ENCODE measurements at regions not wholly inside any gene's neighbourhood (a gene's known extent, or its start where the extent isn't known, plus 50 kb on each side); places are given as distances from the start of the nearest gene placed in this dataset.
"Not testable (repeated sequence)": the region's sequence is repeated elsewhere in the genome, so short reads cannot be mapped to it uniquely, and the experiment has no call there.

- no peak for DNase-seq
These were observed 51.9 kb upstream of the LRRK2 start for GRCh38 chr12:40172879-40173278.

GRCh38 chr12:40171501-40171900, 53.3 kb upstream of the LRRK2 start:
- peak; percentile 59 to 85 (median 77) for DNase-seq

- no peak for DNase-seq
These were observed 53.7 kb upstream of the LRRK2 start for GRCh38 chr12:40171066-40171465.

GRCh38 chr12:40170593-40170992, 54.2 kb upstream of the LRRK2 start:
- DNase-seq, result peak in 1 of 4 experiments; percentile 14

- no peak for DNase-seq
These were observed 55.9 kb upstream of the LRRK2 start for GRCh38 chr12:40168868-40169267.

- not testable (repeated sequence) for DNase-seq
These were observed 56.4 kb upstream of the LRRK2 start for GRCh38 chr12:40168419-40168818.

GRCh38 chr12:40168001-40168400, 56.8 kb upstream of the LRRK2 start:
- DNase-seq, result no peak

- DNase-seq, result no peak
These were observed 59.3 kb upstream of the SLC2A13 start for GRCh38 chr12:40165179-40165578.

- no peak for DNase-seq
These were observed 58.2 kb upstream of the SLC2A13 start for GRCh38 chr12:40164034-40164433.

GRCh38 chr12:40162033-40162432, 56.2 kb upstream of the SLC2A13 start:
- no peak for DNase-seq

- DNase-seq, result peak; percentile 50 to 80 (median 66)
These were observed 52.8 kb upstream of the SLC2A13 start for GRCh38 chr12:40158592-40159111.

GRCh38 chr12:40157336-40157735, 51.5 kb upstream of the SLC2A13 start:
- DNase-seq, result peak in 3 of 4 experiments; percentile 23 to 64 (median 43)

GRCh38 chr12:40156021-40156764, 50.3 kb upstream of the SLC2A13 start:
- no peak for DNase-seq
